Bronchial epithelial cell (primary cell): ENCODE measurements at regions not wholly inside any gene's neighbourhood (a gene's known extent, or its start where the extent isn't known, plus 50 kb on each side); places are given as distances from the start of the nearest gene placed in this dataset.

ENCODE experiments used
- DNase-seq: peaks from one replicate; pipeline ENCODE4 v3.0.0-alpha.2; 2010; ENCODE audit warnings: low read depth
- FAIRE-seq: peaks from 2 replicates; lab custom pipeline; 2011; peaks lifted over from hg19 to GRCh38; lab: Jason Lieb, UNC
- H3K27me3 ChIP-seq: 2 replicates; pipeline ENCODE4 v1.5.1; 2011; ENCODE audit warnings: low read length; ENCODE audit not compliant: control insufficient read depth, insufficient read depth
- H3K36me3 ChIP-seq: 2 replicates; pipeline ENCODE4 v1.5.1; 2011; ENCODE audit warnings: low read length; ENCODE audit not compliant: control insufficient read depth, insufficient read depth
- H3K4me3 ChIP-seq: 2 replicates; pipeline ENCODE4 v1.5.1; 2011; ENCODE audit warnings: mild to moderate bottlenecking, low read depth, low read length, control low read depth
- TF ChIP-seq, protein P1 (sequence below): IDR thresholded peaks from 2 replicates; pipeline ENCODE4 v1.5.1; 2011; ENCODE audit warnings: mild to moderate bottlenecking, moderate library complexity, low read length, control low read depth, inconsistent platforms; ENCODE audit not compliant: insufficient read depth, severe bottlenecking

DNA sequence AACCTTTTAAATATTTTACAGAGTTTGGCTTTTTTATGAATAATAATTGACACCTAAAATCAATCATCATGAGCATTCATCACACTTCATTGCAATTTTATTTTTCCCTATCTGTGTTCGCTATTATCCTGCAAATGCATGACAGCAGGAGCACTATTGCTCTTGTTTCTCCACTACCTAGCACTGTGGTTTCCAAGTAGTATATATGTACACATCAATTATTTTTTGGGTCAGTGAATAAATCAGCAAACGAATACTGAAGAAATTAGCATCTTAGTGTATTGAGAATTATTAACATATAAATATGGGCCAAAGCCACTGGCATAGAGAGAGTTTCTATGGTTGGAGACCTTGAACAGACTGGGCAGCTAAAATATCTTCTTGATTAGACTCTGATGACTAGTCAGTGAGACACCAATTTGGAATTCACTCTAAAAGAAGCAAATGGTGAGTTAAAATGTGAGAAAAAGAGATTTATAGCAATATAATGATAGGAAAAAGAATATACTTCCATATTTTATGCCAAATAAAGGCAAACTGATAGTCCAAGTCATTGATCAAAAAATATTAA lies 731.1 kb upstream of the LUZP2 start:
- FAIRE-seq (no peak), DNase-seq (peak; percentile 27)
- TF ChIP-seq, protein P1, sequence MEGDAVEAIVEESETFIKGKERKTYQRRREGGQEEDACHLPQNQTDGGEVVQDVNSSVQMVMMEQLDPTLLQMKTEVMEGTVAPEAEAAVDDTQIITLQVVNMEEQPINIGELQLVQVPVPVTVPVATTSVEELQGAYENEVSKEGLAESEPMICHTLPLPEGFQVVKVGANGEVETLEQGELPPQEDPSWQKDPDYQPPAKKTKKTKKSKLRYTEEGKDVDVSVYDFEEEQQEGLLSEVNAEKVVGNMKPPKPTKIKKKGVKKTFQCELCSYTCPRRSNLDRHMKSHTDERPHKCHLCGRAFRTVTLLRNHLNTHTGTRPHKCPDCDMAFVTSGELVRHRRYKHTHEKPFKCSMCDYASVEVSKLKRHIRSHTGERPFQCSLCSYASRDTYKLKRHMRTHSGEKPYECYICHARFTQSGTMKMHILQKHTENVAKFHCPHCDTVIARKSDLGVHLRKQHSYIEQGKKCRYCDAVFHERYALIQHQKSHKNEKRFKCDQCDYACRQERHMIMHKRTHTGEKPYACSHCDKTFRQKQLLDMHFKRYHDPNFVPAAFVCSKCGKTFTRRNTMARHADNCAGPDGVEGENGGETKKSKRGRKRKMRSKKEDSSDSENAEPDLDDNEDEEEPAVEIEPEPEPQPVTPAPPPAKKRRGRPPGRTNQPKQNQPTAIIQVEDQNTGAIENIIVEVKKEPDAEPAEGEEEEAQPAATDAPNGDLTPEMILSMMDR, result no peak
- H3K36me3 ChIP-seq, result no peaks in the 10 kb centered on the region
- no peak overlapping the region for H3K4me3 ChIP-seq
- no peaks in the 10 kb centered on the region for H3K27me3 ChIP-seq

GRCh38 chr11:23767576-23767975 lies 729.3 kb upstream of the LUZP2 start:
- H3K27me3 ChIP-seq, result no peaks in the 10 kb centered on the region
- no peaks in the 10 kb centered on the region for H3K36me3 ChIP-seq
- TF ChIP-seq, protein P1, result no peak
- no peak for DNase-seq
- no peak overlapping the region for H3K4me3 ChIP-seq
- FAIRE-seq, result no peak

DNA sequence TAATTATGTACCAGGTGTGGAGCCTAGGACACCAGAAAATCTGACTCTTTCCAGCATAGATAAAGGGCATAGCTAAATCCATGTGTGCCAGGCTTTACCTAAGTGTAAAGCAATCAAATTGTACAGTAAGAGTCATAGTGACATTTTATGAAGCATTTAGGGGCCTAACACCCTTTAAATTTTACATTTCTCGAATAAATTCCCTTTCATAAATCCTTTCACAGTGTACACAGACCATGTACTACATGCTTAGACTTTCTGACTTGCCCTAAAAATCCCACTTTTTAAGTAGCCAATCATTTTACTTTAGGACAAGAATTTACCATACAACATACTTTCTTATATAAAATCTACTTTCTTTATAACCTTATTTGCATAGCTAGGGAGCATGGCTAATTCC lies 727.6 kb upstream of the LUZP2 start:
- Histone ChIP-seq H3K4me3 (no peak overlapping the region), H3K36me3 (no peaks in the 10 kb centered on the region), H3K27me3 (no peaks in the 10 kb centered on the region)
- FAIRE-seq, result no peak
- TF ChIP-seq, protein P1, result no peak
- no peak for DNase-seq

DNA sequence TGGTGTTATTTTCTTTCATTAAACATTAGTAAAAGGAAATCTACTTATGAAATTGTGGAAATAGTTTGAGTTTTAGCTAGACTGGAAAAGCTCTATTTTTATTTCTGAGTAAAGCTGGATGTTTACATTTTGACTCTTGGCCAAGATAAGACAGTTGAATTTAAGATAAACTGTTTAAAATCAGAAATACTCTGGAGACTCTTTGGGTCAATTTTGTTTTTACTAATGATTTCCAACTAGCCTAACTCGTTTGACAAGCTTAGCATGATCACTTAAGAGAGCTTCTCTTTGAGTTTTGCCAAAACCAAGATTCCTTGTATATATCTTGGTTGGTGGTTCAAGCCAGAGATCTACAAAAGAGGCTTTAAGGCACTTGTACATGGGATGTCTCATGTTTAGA lies 724.8 kb upstream of the LUZP2 start:
- Histone ChIP-seq H3K36me3 (no peaks in the 10 kb centered on the region), H3K27me3 (no peaks in the 10 kb centered on the region), H3K4me3 (no peak overlapping the region)
- no peak for DNase-seq
- TF ChIP-seq, protein P1, result no peak
- no peak for FAIRE-seq

DNA sequence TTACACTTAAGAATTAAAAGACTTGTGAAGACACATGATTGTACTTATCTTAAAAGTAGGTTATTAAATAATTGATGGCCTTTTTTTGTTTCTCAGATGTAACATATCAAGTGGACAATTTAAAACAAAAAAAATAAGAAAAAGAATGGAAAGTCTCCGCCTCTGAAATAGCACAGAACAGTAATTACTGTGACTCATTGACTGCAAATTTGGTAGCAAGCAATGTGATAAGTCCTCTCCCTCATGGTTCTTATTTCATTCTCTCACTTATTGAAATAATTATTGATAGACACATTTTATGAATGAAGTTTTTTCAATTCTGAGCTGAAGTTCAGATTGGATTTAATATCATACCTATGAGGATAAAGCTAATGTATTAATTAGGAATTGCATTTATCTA lies 717.9 kb upstream of the LUZP2 start:
- FAIRE-seq, result no peak
- H3K36me3 ChIP-seq, result no peaks in the 10 kb centered on the region
- peak; percentile 10 for DNase-seq
- no peak overlapping the region for H3K4me3 ChIP-seq
- TF ChIP-seq, protein P1, result no peak
- H3K27me3 ChIP-seq, result no peaks in the 10 kb centered on the region

GRCh38 chr11:23780231-23780630 lies 716.6 kb upstream of the LUZP2 start:
- DNase-seq, result no peak
- H3K27me3 ChIP-seq, result no peaks in the 10 kb centered on the region
- no peak overlapping the region for H3K4me3 ChIP-seq
- no peak for FAIRE-seq
- TF ChIP-seq, protein P1, result no peak
- H3K36me3 ChIP-seq, result no peaks in the 10 kb centered on the region
